ENCODE measurements at regions not wholly inside any gene's neighbourhood (a gene's known extent, or its start where the extent isn't known, plus 50 kb on each side); places are given as distances from the start of the nearest gene placed in this dataset.

GRCh38 chr7:16212610-16213009 is 208.7 kb downstream of the CRPPA start:
- no peak for DNase-seq

GRCh38 chr7:16212032-16212431 is 209.3 kb downstream of the CRPPA start:
- DNase-seq = no peak

DNA sequence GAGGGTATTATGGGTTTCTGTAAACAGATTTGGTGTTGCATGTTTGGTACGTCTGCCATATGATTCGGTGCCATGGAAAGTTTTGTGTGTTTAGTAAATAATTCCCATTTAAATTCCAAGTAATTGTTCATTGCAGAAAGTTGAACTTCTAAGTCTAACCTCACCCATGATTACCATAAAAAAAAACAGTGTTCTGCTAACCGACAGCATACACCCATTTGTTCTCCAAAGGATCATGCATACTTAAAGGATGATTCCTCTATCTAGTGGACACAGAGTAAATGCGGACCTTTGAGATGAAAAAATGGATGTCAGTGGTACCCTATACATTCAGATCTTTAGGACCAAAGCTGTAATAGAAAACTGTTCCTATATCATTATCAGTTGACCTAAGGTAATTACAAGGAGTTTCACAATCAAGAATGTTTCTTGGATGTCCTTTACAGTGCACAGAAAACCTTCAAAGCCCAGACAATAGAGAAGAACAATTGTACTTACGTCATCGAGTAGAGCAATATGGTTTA is 209.9 kb downstream of the CRPPA start:
- no peak for DNase-seq

GRCh38 chr7:16210171-16210570 is 211.2 kb downstream of the CRPPA start:
- DNase-seq = no peak

GRCh38 chr7:16207321-16207720 is 214.0 kb downstream of the CRPPA start:
- DNase-seq = no peak

GRCh38 chr7:16205466-16205865 is 215.9 kb downstream of the CRPPA start:
- no peak for DNase-seq

DNA sequence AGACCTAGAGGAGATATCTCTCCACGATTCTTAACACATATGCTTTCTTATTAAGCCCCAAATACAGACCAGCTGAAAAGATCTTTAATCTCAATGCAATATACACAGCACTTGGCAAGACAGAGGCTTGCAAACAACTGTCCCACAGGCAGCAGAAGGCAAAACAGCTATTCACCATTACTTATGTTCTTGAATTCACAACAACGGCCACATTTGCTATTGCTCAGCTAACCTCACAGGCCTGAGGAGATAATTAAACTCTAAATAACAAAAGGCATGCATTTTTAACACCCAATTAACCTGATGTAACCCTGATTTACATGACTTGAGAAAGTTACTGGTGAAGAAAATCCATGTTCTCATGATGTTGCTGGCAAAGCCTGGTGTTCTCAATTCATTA is 216.4 kb downstream of the CRPPA start:
- DNase-seq = no peak

DNA sequence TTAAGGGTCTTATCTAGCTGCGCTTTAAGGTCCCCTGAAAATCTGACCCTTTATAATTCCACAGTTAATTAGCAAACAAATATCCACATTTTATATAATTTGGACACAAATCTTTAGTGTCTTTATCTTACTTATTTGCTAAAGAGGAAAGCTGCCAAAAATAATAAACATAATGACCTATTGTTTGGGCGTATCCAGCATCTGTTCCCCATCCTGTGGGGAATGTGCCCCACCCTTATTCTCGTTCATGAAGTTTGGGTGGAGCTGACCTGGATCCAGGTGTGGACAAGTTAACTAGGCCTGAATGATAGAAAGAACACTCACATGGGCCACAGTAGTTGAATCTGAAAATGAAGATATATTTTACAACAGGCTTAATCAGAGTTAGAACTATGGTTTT is 218.3 kb downstream of the CRPPA start:
- no peak for DNase-seq

GRCh38 chr7:16202303-16202702 is 219.0 kb downstream of the CRPPA start:
- no peak for DNase-seq

GRCh38 chr7:16200591-16200990 is 220.7 kb downstream of the CRPPA start:
- DNase-seq = no peak

GRCh38 chr7:16193631-16194030 is 227.7 kb downstream of the CRPPA start:
- DNase-seq = no peak

DNA sequence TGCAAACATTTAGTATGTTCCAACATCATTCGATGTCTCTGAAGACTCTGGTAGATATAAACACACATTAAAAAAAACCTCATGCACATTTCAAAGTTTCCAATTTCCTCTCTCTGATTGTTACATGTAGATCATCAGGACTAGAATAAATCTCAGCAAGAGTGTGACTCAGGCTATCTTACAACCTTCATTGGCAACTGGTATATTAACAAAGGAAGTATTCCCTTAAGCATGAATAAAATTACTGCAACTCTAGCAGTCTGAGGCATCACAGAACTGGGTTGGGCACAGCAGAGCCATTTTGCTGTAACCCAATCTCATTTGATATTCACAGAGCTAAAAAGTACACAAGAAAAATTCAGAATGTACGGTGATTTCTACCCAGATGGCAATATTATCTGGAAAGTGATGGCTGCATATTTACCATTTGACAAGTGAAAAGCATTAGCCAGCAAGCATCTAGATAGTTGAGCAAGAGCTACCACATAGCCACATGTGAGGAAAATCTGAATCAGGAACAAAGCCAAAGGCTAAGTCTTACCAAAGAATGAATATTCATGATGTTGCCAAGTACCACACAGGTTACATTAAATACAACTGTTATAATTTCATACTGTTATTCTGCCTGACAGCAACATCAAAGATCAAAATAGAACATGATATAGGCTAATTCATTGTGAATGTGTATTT is 232.2 kb downstream of the CRPPA start:
- no peak for DNase-seq

GRCh38 chr7:16187131-16187530 is 234.2 kb downstream of the CRPPA start:
- DNase-seq = no peak

DNA sequence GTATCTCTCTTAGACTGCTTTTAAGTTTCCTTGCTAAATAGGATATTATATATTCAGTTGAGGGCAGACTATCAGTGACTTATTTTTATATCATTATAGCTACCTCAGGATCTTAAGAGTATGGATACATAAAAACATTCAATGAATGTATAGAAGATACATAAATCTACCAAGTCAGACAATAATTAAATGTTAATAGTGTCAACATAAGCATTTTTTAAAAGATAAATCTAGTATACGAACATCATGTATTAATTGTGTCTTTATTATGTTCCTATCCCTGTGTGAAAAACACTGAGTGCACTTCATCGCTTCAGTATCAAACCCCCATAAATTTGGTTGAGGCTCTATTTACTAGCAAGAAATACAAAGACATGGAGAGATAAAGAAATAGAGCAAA is 242.8 kb downstream of the CRPPA start:
- no peak for DNase-seq

DNA sequence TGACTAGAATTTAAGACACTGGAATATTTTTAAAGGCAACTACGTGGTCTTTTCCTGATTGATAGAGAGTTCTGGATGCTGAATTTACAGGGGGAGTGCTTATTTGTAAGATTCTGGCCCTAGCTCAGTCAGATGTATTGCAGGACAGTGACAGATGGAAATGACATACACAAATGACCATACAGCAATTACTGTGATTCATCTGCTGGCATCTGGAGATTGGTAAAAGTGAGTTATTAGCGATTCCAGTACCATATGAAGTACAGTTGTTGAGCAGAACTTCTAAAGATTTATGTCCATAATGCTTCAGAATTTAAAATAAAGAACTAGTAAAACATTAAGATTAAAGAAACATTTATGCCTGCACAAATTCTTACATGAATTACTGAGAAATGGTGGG is 243.2 kb downstream of the CRPPA start:
- DNase-seq = no peak

- no peak for DNase-seq
Observed at GRCh38 chr7:16174253-16174652, 247.1 kb downstream of the CRPPA start.

- DNase-seq = no peak
Observed at GRCh38 chr7:16172366-16172765, 249.0 kb downstream of the CRPPA start.

GRCh38 chr7:16171928-16172327 is 249.4 kb downstream of the CRPPA start:
- no peak for DNase-seq

- no peak for DNase-seq
Observed at GRCh38 chr7:16170671-16171070, 250.7 kb downstream of the CRPPA start.

- DNase-seq = no peak
Observed at GRCh38 chr7:16169537-16169936, 251.8 kb downstream of the CRPPA start.

- no peak for DNase-seq
Observed at GRCh38 chr7:16167526-16167925, 253.8 kb downstream of the CRPPA start.

- DNase-seq = no peak
Observed at GRCh38 chr7:16144361-16144760, 277.0 kb downstream of the CRPPA start.

DNA sequence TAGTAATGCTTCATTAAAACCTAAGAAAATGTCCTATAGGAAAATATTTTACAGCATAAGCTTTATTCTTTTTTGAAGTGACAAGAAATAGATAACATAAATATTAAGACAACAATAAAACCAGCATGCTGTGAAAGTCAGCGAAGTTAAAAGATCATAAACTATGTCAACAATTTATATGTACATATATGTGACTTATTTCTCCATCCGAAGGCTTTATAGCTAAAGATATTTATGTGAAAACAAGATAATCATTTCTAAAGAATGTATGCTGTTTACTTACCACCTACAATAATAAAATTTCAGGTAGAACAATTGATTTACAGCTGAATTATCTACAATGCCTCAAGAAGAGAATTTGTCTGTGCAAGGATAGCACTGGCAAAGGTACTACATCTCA is 283.4 kb downstream of the CRPPA start:
- no peak for DNase-seq

GRCh38 chr7:16136896-16137295 is 284.4 kb downstream of the CRPPA start:
- no peak for DNase-seq

DNA sequence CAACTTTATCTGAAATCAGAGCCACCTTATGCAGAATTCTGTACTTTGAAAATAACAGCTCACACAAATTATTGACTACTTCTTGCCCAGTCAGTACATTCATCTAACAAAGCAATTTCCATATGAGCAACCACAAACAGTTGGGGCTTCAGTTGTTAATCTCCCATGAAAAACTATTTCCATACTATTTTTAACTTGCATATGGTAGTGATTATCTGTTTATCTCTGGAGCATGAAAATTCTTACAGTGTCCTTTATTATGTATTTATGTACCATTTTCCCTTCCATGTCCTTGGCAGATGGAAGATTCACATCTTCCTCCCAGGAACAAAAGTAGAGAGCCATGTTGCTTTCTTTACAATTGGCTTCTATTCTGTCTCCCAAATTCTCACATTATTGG is 285.7 kb downstream of the CRPPA start:
- no peak for DNase-seq
